ENCODE measurements at regions not wholly inside any gene's neighbourhood (a gene's known extent, or its start where the extent isn't known, plus 50 kb on each side); places are given as distances from the start of the nearest gene placed in this dataset.

DNA sequence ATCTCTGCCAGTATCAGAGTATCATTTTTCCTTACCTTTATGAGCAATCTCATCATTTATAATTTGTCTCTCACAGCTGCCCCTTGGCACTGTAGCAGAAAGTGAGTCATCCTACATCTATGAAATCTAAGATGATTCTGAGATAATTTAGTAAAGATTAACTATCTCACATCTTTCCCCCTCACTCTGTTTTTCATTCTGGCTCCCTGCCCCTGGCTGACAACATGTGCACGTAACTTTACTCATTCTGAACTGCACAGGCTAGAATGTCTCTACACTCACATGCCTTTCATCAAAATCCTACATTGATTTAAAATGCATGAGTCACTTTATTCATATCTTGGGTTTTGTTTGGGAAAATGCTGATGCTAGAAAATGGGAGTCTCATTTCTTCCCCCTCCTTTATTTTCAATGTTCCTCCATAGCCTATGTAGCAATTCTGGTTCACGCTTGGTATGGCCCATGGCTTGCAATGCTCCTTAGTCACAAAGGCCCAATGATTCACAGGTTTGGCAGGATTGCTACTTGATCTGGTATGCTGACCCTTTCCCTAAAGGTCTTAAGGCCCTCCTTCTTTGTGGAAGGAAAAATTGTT is 838.5 kb downstream of the TUSC7 start:
- no peak for TF ChIP-seq POLR2A (IDR thresholded peaks at IDR 0.05)
- TF ChIP-seq, protein P1, sequence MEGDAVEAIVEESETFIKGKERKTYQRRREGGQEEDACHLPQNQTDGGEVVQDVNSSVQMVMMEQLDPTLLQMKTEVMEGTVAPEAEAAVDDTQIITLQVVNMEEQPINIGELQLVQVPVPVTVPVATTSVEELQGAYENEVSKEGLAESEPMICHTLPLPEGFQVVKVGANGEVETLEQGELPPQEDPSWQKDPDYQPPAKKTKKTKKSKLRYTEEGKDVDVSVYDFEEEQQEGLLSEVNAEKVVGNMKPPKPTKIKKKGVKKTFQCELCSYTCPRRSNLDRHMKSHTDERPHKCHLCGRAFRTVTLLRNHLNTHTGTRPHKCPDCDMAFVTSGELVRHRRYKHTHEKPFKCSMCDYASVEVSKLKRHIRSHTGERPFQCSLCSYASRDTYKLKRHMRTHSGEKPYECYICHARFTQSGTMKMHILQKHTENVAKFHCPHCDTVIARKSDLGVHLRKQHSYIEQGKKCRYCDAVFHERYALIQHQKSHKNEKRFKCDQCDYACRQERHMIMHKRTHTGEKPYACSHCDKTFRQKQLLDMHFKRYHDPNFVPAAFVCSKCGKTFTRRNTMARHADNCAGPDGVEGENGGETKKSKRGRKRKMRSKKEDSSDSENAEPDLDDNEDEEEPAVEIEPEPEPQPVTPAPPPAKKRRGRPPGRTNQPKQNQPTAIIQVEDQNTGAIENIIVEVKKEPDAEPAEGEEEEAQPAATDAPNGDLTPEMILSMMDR (IDR thresholded peaks at IDR 0.05) = no peak

Data from right lobe of liver (tissue), 4 donors.